H9 (cell line): ENCODE measurements at regions not wholly inside any gene's neighbourhood (a gene's known extent, or its start where the extent isn't known, plus 50 kb on each side); places are given as distances from the start of the nearest gene placed in this dataset.

Source experiments
- DNase-seq: peaks from one replicate; pipeline ENCODE4 v3.0.0-alpha.2; 2017
- H2AFZ ChIP-seq: one replicate; pipeline ENCODE4 v1.6.1; 2013; ENCODE audit warnings: mild to moderate bottlenecking, low read length, control low read depth, moderate library complexity
- H2AK5ac ChIP-seq: 2 replicates; pipeline ENCODE4 v1.6.1; 2013; ENCODE audit warnings: low read length, control low read depth, mixed read lengths; ENCODE audit not compliant: insufficient read length
- H2BK120ac ChIP-seq: one replicate; pipeline ENCODE4 v1.6.1; 2013; ENCODE audit warnings: low read depth, mild to moderate bottlenecking, low read length, control low read depth, inconsistent platforms; ENCODE audit not compliant: poor library complexity, severe bottlenecking
- H2BK12ac ChIP-seq: 2 replicates; pipeline ENCODE4 v1.6.1; 2013; ENCODE audit warnings: low read length, control low read depth, mixed read lengths, low read depth; ENCODE audit not compliant: insufficient read length
- H2BK15ac ChIP-seq: 2 replicates; pipeline ENCODE4 v1.6.1; 2013; ENCODE audit warnings: low read depth, low read length, control low read depth
- H2BK20ac ChIP-seq: one replicate; pipeline ENCODE4 v1.6.1; 2013; ENCODE audit warnings: low read depth, mild to moderate bottlenecking, low read length, control low read depth, inconsistent platforms; ENCODE audit not compliant: poor library complexity, severe bottlenecking
- H2BK5ac ChIP-seq: 2 replicates; pipeline ENCODE4 v1.6.1; 2013; ENCODE audit warnings: low read length, control low read depth, mixed read lengths; ENCODE audit not compliant: insufficient read length
- H3K14ac ChIP-seq: 2 replicates; pipeline ENCODE4 v1.6.1; 2013; ENCODE audit warnings: low read length, control low read depth; ENCODE audit not compliant: insufficient read depth
- H3K18ac ChIP-seq: 2 replicates; pipeline ENCODE4 v1.6.1; 2013; ENCODE audit warnings: low read depth, mild to moderate bottlenecking, mixed read lengths, low read length, control low read depth; ENCODE audit not compliant: insufficient read length
- H3K23ac ChIP-seq: 2 replicates; pipeline ENCODE4 v1.6.1; 2013; ENCODE audit warnings: low read length, control low read depth, mixed read lengths, low read depth; ENCODE audit not compliant: insufficient read length
- H3K23me2 ChIP-seq: 2 replicates; pipeline ENCODE4 v1.6.1; 2013; ENCODE audit warnings: low read depth, mild to moderate bottlenecking, mixed read lengths, low read length, control low read depth; ENCODE audit not compliant: insufficient read length, poor library complexity, severe bottlenecking
- H3K27ac ChIP-seq: 2 replicates; pipeline ENCODE4 v1.5.1; 2013; ENCODE audit warnings: low read length, control low read depth, mixed read lengths, low read depth; ENCODE audit not compliant: insufficient read length
- H3K27me3 ChIP-seq: 2 replicates; pipeline ENCODE4 v1.6.1; 2013; ENCODE audit warnings: low read length, control low read depth, inconsistent platforms; ENCODE audit not compliant: insufficient read depth
- H3K4ac ChIP-seq: 2 replicates; pipeline ENCODE4 v1.6.1; 2013; ENCODE audit warnings: low read depth, mild to moderate bottlenecking, control low read depth, inconsistent platforms, low read length, moderate library complexity
- H3K4me1 ChIP-seq: 2 replicates; pipeline ENCODE4 v1.6.1; 2013; ENCODE audit warnings: low read length, control low read depth, inconsistent platforms; ENCODE audit not compliant: insufficient read depth
- H3K4me2 ChIP-seq: 2 replicates; pipeline ENCODE4 v1.6.1; 2013; ENCODE audit warnings: low read length, control low read depth, mixed read lengths; ENCODE audit not compliant: insufficient read length, insufficient read depth
- H3K56ac ChIP-seq: 2 replicates; pipeline ENCODE4 v1.6.1; 2013; ENCODE audit warnings: low read depth, mild to moderate bottlenecking, mixed read lengths, low read length, control low read depth; ENCODE audit not compliant: insufficient read length
- H3K79me1 ChIP-seq: 2 replicates; pipeline ENCODE4 v1.6.1; 2013; ENCODE audit warnings: low read depth, mild to moderate bottlenecking, moderate library complexity, low read length, control low read depth, inconsistent platforms; ENCODE audit not compliant: insufficient read depth, poor library complexity, severe bottlenecking
- H3K79me2 ChIP-seq: 2 replicates; pipeline ENCODE4 v1.6.1; 2013; ENCODE audit warnings: low read length, control low read depth, inconsistent platforms; ENCODE audit not compliant: insufficient read depth
- H3K9ac ChIP-seq: 2 replicates; pipeline ENCODE4 v1.6.1; 2013; ENCODE audit warnings: low read length, control low read depth, mixed read lengths; ENCODE audit not compliant: insufficient read length; ENCODE audit errors: extremely low read depth
- H3K9me3 ChIP-seq: one replicate; pipeline ENCODE4 v1.6.1; 2013; ENCODE audit warnings: low read depth, low read length, inconsistent platforms; ENCODE audit not compliant: control insufficient read depth
- H3T11ph ChIP-seq: one replicate; pipeline ENCODE4 v1.6.1; 2013; ENCODE audit warnings: mild to moderate bottlenecking, low read length, control low read depth, inconsistent platforms
- H4K20me1 ChIP-seq: one replicate; pipeline ENCODE4 v1.6.1; 2013; ENCODE audit not compliant: control insufficient read depth, insufficient read length, insufficient read depth
- H4K5ac ChIP-seq: 2 replicates; pipeline ENCODE4 v1.6.1; 2013; ENCODE audit warnings: low read depth, mild to moderate bottlenecking, mixed read lengths, low read length, control low read depth; ENCODE audit not compliant: insufficient read length
- H4K8ac ChIP-seq: replicated peaks from 2 replicates; pipeline ENCODE4 v1.6.1; 2013; ENCODE audit warnings: low read length, control low read depth, mixed read lengths, low read depth; ENCODE audit not compliant: insufficient read length
- H4K91ac ChIP-seq: 2 replicates; pipeline ENCODE4 v1.6.1; 2013; ENCODE audit warnings: low read depth, mild to moderate bottlenecking, moderate library complexity, mixed read lengths, low read length, control low read depth; ENCODE audit not compliant: insufficient read length
- H3K27ac Mint-ChIP-seq, 3 experiments: 2 replicates in 2 of 3; 3 replicates in 1 of 3; pipeline ENCODE4 v1.8.0; 2020 to 2021; ENCODE audit warnings: mixed read lengths in 3 of 3, mild to moderate bottlenecking in 1 of 3, moderate library complexity in 1 of 3
- H3K27me3 Mint-ChIP-seq: 2 replicates; pipeline ENCODE4 v1.8.0; 2021; ENCODE audit warnings: low read depth, mild to moderate bottlenecking, moderate library complexity, mixed read lengths
- H3K36me3 Mint-ChIP-seq, 3 experiments: 2 replicates in 2 of 3; 3 replicates in 1 of 3; pipeline ENCODE4 v1.8.0; 2020 to 2021; ENCODE audit warnings: low read depth in 3 of 3, mixed read lengths in 3 of 3; ENCODE audit not compliant: insufficient read depth in 1 of 3
- H3K4me1 Mint-ChIP-seq, 2 experiments: 2 replicates each; pipeline ENCODE4 v1.8.0; 2020; ENCODE audit warnings: mixed read lengths in 2 of 2
- H3K4me3 Mint-ChIP-seq, 2 experiments: 2 replicates in 1 of 2; 3 replicates in 1 of 2; pipeline ENCODE4 v1.8.0; 2020 to 2021; ENCODE audit warnings: mild to moderate bottlenecking in 2 of 2, mixed read lengths in 2 of 2, moderate library complexity in 1 of 2
- H3K9me3 Mint-ChIP-seq, 2 experiments: 2 replicates in 1 of 2; 3 replicates in 1 of 2; pipeline ENCODE4 v1.8.0; 2020; ENCODE audit warnings: mild to moderate bottlenecking in 2 of 2, mixed read lengths in 2 of 2, moderate library complexity in 1 of 2
- WGBS: extraction: QIAGEN DNeasy Blood & Tissue Kit; methylation state at CpG from one replicate; pipeline ENCODE4 v1.1.7; 2013; ENCODE audit warnings: missing lambda C conversion rate, low lambda C conversion rate, mixed read lengths; ENCODE audit not compliant: insufficient read length; ENCODE audit errors: extremely low coverage; 5-methylcytosine and 5-hydroxymethylcytosine counted together
- TF ChIP-seq, protein P1 (sequence below): fragments of 200-600 bp; sonication (generic); conservative IDR thresholded peaks from 3 replicates; pipeline ENCODE4 v1.8.0; 2021; ENCODE audit warnings: antibody characterized with exemption, mild to moderate bottlenecking

- Histone ChIP-seq H3K79me1 (no peaks in the 10 kb centered on the region), H2BK5ac (no peak overlapping the region), H3K14ac (no peak overlapping the region), H2BK120ac (no peak overlapping the region), H2BK20ac (no peak overlapping the region), H3K9ac (no peak overlapping the region), H3K56ac (no peak overlapping the region), H2BK15ac (no peak overlapping the region), H2BK12ac (no peak overlapping the region), H4K8ac (no peak overlapping the region), H4K20me1 (no peaks in the 10 kb centered on the region), H3K23ac (no peak overlapping the region), H4K91ac (no peak overlapping the region), H3K4me2 (no peak overlapping the region), H3K18ac (no peak overlapping the region), H3K23me2 (no peaks in the 10 kb centered on the region), H3K9me3 (no peaks in the 10 kb centered on the region), H3K4me1 (no peaks in the 10 kb centered on the region), H3T11ph (no peak overlapping the region), H3K27me3 (no peaks in the 10 kb centered on the region), H2AFZ (no peak overlapping the region), H3K27ac (no peak overlapping the region), H2AK5ac (no peak overlapping the region), H3K79me2 (no peaks in the 10 kb centered on the region), H4K5ac (no peak overlapping the region), H3K4ac (no peak overlapping the region)
- H3K4me1 Mint-ChIP-seq = peaks cover 0 to 4% of the 10 kb centered on the region in 2 experiments; a peak in 1 of 4 replicates
- no peak overlapping the region for H3K4me3 Mint-ChIP-seq
- no CpG with 5 or more reads among the region's 3 CpGs for WGBS
- no peaks in the 10 kb centered on the region; a peak in 1 of 5 replicates for H3K9me3 Mint-ChIP-seq
- H3K27me3 Mint-ChIP-seq = peaks cover 3% of the 10 kb centered on the region; the same call in 1 of the 2 replicates
- no peak for DNase-seq
- no peaks in the 10 kb centered on the region for H3K36me3 Mint-ChIP-seq
- TF ChIP-seq, protein P1, sequence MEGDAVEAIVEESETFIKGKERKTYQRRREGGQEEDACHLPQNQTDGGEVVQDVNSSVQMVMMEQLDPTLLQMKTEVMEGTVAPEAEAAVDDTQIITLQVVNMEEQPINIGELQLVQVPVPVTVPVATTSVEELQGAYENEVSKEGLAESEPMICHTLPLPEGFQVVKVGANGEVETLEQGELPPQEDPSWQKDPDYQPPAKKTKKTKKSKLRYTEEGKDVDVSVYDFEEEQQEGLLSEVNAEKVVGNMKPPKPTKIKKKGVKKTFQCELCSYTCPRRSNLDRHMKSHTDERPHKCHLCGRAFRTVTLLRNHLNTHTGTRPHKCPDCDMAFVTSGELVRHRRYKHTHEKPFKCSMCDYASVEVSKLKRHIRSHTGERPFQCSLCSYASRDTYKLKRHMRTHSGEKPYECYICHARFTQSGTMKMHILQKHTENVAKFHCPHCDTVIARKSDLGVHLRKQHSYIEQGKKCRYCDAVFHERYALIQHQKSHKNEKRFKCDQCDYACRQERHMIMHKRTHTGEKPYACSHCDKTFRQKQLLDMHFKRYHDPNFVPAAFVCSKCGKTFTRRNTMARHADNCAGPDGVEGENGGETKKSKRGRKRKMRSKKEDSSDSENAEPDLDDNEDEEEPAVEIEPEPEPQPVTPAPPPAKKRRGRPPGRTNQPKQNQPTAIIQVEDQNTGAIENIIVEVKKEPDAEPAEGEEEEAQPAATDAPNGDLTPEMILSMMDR = no peak
- no peak overlapping the region for H3K27ac Mint-ChIP-seq
These were observed 85.7 kb upstream of the PLD5 start for GRCh38 chr1:242610209-242610608.
